ENCODE measurements at regions not wholly inside any gene's neighbourhood (a gene's known extent, or its start where the extent isn't known, plus 50 kb on each side); places are given as distances from the start of the nearest gene placed in this dataset.

GRCh38 chr1:29425631-29426030 is 189.3 kb downstream of the PTPRU start:
- TF ChIP-seq CTCF (conservative IDR thresholded peaks at IDR 0.05; ENCODE audit: low read length): no peak
- Histone ChIP-seq H3K4me1 (ENCODE audit: insufficient read depth, low read length, poor library complexity, severe bottlenecking) (no peaks in the 10 kb centered on the region), H3K36me3 (ENCODE audit: insufficient read depth, low read length) (no peaks in the 10 kb centered on the region), H3K27me3 (ENCODE audit: insufficient read depth, low read length, poor library complexity, severe bottlenecking) (no peaks in the 10 kb centered on the region), H3K9ac (ENCODE audit: low read depth, low read length, poor library complexity, severe bottlenecking) (no peak overlapping the region), H3K79me2 (ENCODE audit: insufficient read depth, low read length) (no peaks in the 10 kb centered on the region), H3K9me2 (replicated peaks; ENCODE audit: low read depth, low read length) (no peaks in the 10 kb centered on the region), H4K20me1 (ENCODE audit: insufficient read depth, low read length, poor library complexity, severe bottlenecking) (no peaks in the 10 kb centered on the region), H3K9me3 (ENCODE audit: insufficient read depth, low read depth, low read length) (no peaks in the 10 kb centered on the region), H2AFZ (ENCODE audit: low read length) (no peak overlapping the region), H3K4me3 (ENCODE audit: low read length, poor library complexity, severe bottlenecking) (no peak overlapping the region), H3F3A (ENCODE audit: low read depth) (no peaks in the 10 kb centered on the region), H3K4me2 (ENCODE audit: low read depth, low read length, poor library complexity, severe bottlenecking) (no peak overlapping the region)

DNA sequence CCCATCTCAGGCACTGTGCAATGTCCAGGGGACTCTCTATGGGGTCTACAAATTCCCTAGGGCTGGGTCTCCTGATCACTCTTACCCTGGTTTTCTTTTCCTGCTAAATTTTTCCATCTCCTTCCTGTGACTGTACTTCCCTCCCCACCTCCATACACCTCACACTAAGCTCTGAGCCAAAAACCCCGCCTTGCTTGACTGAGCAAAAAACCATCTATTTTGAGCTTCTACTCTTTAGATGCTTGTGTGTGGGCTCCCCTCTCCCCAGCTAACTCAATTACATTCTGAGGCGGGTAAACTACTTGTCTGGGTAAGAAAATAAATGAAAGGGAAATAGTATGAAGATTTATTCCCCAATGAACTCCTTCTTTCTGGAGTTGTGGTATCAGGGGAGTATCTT is 187.9 kb downstream of the PTPRU start:
- Histone ChIP-seq H3K9me3 (ENCODE audit: insufficient read depth, low read depth, low read length) (no peaks in the 10 kb centered on the region), H3K27me3 (ENCODE audit: insufficient read depth, low read length, poor library complexity, severe bottlenecking) (no peaks in the 10 kb centered on the region), H3K79me2 (ENCODE audit: insufficient read depth, low read length) (no peaks in the 10 kb centered on the region), H3K36me3 (ENCODE audit: insufficient read depth, low read length) (no peaks in the 10 kb centered on the region), H3F3A (ENCODE audit: low read depth) (no peaks in the 10 kb centered on the region), H3K9me2 (replicated peaks; ENCODE audit: low read depth, low read length) (no peaks in the 10 kb centered on the region), H2AFZ (ENCODE audit: low read length) (no peak overlapping the region), H3K4me2 (ENCODE audit: low read depth, low read length, poor library complexity, severe bottlenecking) (no peak overlapping the region), H3K9ac (ENCODE audit: low read depth, low read length, poor library complexity, severe bottlenecking) (no peak overlapping the region), H4K20me1 (ENCODE audit: insufficient read depth, low read length, poor library complexity, severe bottlenecking) (no peaks in the 10 kb centered on the region), H3K4me1 (ENCODE audit: insufficient read depth, low read length, poor library complexity, severe bottlenecking) (no peaks in the 10 kb centered on the region), H3K4me3 (ENCODE audit: low read length, poor library complexity, severe bottlenecking) (no peak overlapping the region)
- TF ChIP-seq EZH2phosphoT487 (IDR thresholded peaks at IDR 0.05; ENCODE audit: borderline replicate concordance) (no peak), CTCF (conservative IDR thresholded peaks at IDR 0.05; ENCODE audit: low read length) (no peak)

DNA sequence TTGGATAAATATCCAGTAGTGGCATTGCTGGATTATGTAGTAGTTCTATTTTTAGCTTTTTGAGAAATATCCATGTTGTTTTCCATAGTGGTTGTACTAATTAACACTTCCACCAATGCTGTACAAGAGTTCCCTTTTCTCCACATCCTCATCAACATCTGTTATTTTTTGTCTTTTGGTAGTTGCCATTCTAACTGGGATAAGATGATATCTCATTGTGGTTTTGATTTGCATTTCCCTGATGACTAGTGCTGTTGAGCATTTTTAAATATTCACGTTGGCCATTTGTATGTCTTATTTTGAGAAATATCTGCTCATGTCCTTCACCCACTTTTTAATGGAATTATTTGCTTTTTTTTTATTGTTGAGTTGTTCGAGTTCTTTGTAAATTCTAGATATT is 183.9 kb downstream of the PTPRU start:
- no peak for TF ChIP-seq EZH2phosphoT487 (IDR thresholded peaks at IDR 0.05; ENCODE audit: borderline replicate concordance)
- TF ChIP-seq CTCF (conservative IDR thresholded peaks at IDR 0.05; ENCODE audit: low read length): no peak
- no peak overlapping the region for H3K4me3 ChIP-seq (ENCODE audit: low read length, poor library complexity, severe bottlenecking)

More for the DNA sequence above, 183.9 kb downstream of the PTPRU start:
- Histone ChIP-seq H3K36me3 (ENCODE audit: insufficient read depth, low read length) (no peaks in the 10 kb centered on the region), H3K9ac (ENCODE audit: low read depth, low read length, poor library complexity, severe bottlenecking) (no peak overlapping the region), H3K4me2 (ENCODE audit: low read depth, low read length, poor library complexity, severe bottlenecking) (no peak overlapping the region), H3F3A (ENCODE audit: low read depth) (no peaks in the 10 kb centered on the region), H3K9me2 (replicated peaks; ENCODE audit: low read depth, low read length) (no peaks in the 10 kb centered on the region), H2AFZ (ENCODE audit: low read length) (no peak overlapping the region), H4K20me1 (ENCODE audit: insufficient read depth, low read length, poor library complexity, severe bottlenecking) (no peaks in the 10 kb centered on the region), H3K9me3 (ENCODE audit: insufficient read depth, low read depth, low read length) (no peaks in the 10 kb centered on the region), H3K4me1 (ENCODE audit: insufficient read depth, low read length, poor library complexity, severe bottlenecking) (no peaks in the 10 kb centered on the region), H3K27me3 (ENCODE audit: insufficient read depth, low read length, poor library complexity, severe bottlenecking) (no peaks in the 10 kb centered on the region), H3K79me2 (ENCODE audit: insufficient read depth, low read length) (no peaks in the 10 kb centered on the region)
